ENCODE measurements at regions not wholly inside any gene's neighbourhood (a gene's known extent, or its start where the extent isn't known, plus 50 kb on each side); places are given as distances from the start of the nearest gene placed in this dataset.

DNA sequence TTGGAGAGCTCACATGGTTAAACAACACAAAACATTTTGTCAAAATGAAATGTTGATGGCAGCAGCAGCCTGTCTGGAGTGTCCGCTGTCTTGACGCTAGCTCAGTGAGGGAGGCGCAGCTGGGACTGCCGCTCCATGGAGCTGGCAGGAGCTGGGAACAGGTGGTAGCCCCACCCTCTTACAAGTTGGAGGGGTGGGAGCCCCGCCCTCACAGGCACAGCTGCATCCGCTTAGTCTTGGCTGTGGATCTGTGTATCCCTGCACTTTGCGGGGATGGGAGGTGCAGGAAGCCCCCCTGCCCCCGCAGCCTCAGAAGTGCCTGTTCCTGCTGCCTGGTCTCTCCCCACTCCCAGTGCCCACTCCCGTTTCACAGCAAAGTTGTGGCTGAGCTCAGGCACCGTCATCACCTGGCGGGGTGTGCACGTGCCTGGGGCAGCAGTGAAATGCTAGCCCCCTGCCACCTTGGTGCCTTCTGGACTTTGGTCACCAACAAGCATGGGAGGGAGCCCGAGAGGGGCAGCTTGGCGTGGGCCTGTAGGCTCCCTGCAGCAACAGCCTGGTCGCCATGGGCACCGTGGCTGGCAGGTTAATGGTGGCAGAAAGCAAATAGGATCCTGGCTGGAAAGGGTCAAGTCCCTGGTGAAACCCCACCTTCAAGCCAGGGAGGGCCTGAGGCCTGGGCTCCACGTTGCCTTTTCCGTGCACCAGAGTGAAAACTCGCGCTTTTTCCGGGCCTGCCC lies 53.8 kb upstream of the CADM2 start (continued):
- TF ChIP-seq, protein P1, sequence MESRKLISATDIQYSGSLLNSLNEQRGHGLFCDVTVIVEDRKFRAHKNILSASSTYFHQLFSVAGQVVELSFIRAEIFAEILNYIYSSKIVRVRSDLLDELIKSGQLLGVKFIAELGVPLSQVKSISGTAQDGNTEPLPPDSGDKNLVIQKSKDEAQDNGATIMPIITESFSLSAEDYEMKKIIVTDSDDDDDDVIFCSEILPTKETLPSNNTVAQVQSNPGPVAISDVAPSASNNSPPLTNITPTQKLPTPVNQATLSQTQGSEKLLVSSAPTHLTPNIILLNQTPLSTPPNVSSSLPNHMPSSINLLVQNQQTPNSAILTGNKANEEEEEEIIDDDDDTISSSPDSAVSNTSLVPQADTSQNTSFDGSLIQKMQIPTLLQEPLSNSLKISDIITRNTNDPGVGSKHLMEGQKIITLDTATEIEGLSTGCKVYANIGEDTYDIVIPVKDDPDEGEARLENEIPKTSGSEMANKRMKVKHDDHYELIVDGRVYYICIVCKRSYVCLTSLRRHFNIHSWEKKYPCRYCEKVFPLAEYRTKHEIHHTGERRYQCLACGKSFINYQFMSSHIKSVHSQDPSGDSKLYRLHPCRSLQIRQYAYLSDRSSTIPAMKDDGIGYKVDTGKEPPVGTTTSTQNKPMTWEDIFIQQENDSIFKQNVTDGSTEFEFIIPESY (IDR thresholded peaks at IDR 0.05) = no peak
- TF ChIP-seq, protein P2, sequence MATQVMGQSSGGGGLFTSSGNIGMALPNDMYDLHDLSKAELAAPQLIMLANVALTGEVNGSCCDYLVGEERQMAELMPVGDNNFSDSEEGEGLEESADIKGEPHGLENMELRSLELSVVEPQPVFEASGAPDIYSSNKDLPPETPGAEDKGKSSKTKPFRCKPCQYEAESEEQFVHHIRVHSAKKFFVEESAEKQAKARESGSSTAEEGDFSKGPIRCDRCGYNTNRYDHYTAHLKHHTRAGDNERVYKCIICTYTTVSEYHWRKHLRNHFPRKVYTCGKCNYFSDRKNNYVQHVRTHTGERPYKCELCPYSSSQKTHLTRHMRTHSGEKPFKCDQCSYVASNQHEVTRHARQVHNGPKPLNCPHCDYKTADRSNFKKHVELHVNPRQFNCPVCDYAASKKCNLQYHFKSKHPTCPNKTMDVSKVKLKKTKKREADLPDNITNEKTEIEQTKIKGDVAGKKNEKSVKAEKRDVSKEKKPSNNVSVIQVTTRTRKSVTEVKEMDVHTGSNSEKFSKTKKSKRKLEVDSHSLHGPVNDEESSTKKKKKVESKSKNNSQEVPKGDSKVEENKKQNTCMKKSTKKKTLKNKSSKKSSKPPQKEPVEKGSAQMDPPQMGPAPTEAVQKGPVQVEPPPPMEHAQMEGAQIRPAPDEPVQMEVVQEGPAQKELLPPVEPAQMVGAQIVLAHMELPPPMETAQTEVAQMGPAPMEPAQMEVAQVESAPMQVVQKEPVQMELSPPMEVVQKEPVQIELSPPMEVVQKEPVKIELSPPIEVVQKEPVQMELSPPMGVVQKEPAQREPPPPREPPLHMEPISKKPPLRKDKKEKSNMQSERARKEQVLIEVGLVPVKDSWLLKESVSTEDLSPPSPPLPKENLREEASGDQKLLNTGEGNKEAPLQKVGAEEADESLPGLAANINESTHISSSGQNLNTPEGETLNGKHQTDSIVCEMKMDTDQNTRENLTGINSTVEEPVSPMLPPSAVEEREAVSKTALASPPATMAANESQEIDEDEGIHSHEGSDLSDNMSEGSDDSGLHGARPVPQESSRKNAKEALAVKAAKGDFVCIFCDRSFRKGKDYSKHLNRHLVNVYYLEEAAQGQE (IDR thresholded peaks at IDR 0.05) = no peak

DNA sequence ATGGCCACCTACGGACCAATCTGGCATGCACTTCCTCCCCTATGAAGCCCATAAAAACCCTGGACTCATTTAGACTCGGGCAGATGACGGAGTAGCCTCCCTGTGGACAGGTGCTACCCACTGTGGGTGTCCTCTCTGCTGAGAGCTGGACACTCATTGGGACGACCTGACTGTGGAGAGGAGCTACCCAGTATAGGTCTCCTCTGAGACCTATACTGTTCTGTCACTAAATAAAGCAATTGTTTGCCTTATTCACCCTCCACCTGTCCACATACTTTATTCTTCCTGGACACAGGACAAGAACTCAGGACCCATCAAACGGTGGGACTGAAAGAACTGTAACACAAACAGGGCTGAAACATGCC lies 53.3 kb upstream of the CADM2 start:
- Histone ChIP-seq H3K9me3 (ENCODE audit: control insufficient read depth in 4 of 4, low read length in 3 of 4) (peaks cover 0 to 6% (median 3%) of the 10 kb centered on the region in 4 donors), H3K27me3 (ENCODE audit: control insufficient read depth in 4 of 4, insufficient read depth in 4 of 4, low read length in 3 of 4) (no peaks in the 10 kb centered on the region), H3K36me3 (ENCODE audit: control insufficient read depth in 4 of 4, insufficient read depth in 3 of 4, low read depth in 1 of 4, low read length in 3 of 4) (no peaks in the 10 kb centered on the region), H3K27ac (ENCODE audit: low read depth in 1 of 2, low read length in 2 of 2) (no peak overlapping the region), H3K4me3 (ENCODE audit: low read depth in 1 of 3, low read length in 3 of 3) (no peak overlapping the region), H3K9ac (ENCODE audit: low read depth in 1 of 2, low read length in 2 of 2) (no peak overlapping the region), H3K4me1 (ENCODE audit: control insufficient read depth in 4 of 4, insufficient read depth in 4 of 4, low read length in 3 of 4) (no peaks in the 10 kb centered on the region)
- DNase-seq (ENCODE audit: low spot score) = no peak
- TF ChIP-seq FOXA2 (IDR thresholded peaks at IDR 0.05) (no peak), EGR1 (IDR thresholded peaks at IDR 0.05; ENCODE audit: low read depth in 2 of 2) (no peak), YY1 (IDR thresholded peaks at IDR 0.05) (no peak), RXRA (IDR thresholded peaks at IDR 0.05) (no peak), JUND (IDR thresholded peaks at IDR 0.05) (no peak), RAD21 (IDR thresholded peaks at IDR 0.05) (no peak), TAF1 (conservative IDR thresholded peaks at IDR 0.05) (no peak), HNF4G (IDR thresholded peaks at IDR 0.05) (no peak), HNF4A (conservative IDR thresholded peaks at IDR 0.05) (no peak), GABPA (IDR thresholded peaks at IDR 0.05 in 1 of 2, conservative IDR thresholded peaks at IDR 0.05 in 1 of 2) (no peak)
- TF ChIP-seq, protein P3, sequence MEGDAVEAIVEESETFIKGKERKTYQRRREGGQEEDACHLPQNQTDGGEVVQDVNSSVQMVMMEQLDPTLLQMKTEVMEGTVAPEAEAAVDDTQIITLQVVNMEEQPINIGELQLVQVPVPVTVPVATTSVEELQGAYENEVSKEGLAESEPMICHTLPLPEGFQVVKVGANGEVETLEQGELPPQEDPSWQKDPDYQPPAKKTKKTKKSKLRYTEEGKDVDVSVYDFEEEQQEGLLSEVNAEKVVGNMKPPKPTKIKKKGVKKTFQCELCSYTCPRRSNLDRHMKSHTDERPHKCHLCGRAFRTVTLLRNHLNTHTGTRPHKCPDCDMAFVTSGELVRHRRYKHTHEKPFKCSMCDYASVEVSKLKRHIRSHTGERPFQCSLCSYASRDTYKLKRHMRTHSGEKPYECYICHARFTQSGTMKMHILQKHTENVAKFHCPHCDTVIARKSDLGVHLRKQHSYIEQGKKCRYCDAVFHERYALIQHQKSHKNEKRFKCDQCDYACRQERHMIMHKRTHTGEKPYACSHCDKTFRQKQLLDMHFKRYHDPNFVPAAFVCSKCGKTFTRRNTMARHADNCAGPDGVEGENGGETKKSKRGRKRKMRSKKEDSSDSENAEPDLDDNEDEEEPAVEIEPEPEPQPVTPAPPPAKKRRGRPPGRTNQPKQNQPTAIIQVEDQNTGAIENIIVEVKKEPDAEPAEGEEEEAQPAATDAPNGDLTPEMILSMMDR (IDR thresholded peaks at IDR 0.05; ENCODE audit: low read depth, low read length, missing input control) = no peak
- TF ChIP-seq, protein P2 (IDR thresholded peaks at IDR 0.05) = no peak
- TF ChIP-seq, protein P1 (IDR thresholded peaks at IDR 0.05) = no peak
- TF ChIP-seq, protein P4, sequence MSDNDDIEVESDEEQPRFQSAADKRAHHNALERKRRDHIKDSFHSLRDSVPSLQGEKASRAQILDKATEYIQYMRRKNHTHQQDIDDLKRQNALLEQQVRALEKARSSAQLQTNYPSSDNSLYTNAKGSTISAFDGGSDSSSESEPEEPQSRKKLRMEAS (IDR thresholded peaks at IDR 0.05) = no peak
- WGBS = 75% methylated on average over 5 of the region's 5 CpGs

All from liver (tissue), 8 donors.